OCI-LY7 (cell line): ENCODE measurements at regions not wholly inside any gene's neighbourhood (a gene's known extent, or its start where the extent isn't known, plus 50 kb on each side); places are given as distances from the start of the nearest gene placed in this dataset.

Source experiments
- CTCF ChIP-seq: fragments of 200-600 bp; sonication (generic); conservative IDR thresholded peaks from 2 replicates; pipeline ENCODE4 v1.5.1; 2014; ENCODE audit warnings: mild to moderate bottlenecking, antibody characterized with exemption, low read length, moderate library complexity, mixed read lengths
- EZH2phosphoT487 ChIP-seq: fragments of 200-600 bp; sonication (generic); IDR thresholded peaks from 2 replicates; pipeline ENCODE4 v1.6.1; 2018; ENCODE audit warnings: low read depth, borderline replicate concordance, mild to moderate bottlenecking, mixed run types, antibody characterized with exemption, low read length, moderate library complexity, mixed read lengths

- TF ChIP-seq CTCF (no peak), EZH2phosphoT487 (no peak)
These were observed 227.9 kb upstream of the IRAK1BP1 start for GRCh38 chr6:78639111-78640110.
